Peyer's patch (tissue), 4 donors: ENCODE measurements at regions not wholly inside any gene's neighbourhood (a gene's known extent, or its start where the extent isn't known, plus 50 kb on each side); places are given as distances from the start of the nearest gene placed in this dataset.

Experiments used
- DNase-seq, 3 donors: peaks; one replicate each; pipeline ENCODE4 v3.0.0-alpha.2; 2017 to 2019
- H3K27ac ChIP-seq, 4 donors: fragments of 200-600 bp; sonication (generic); one replicate each; pipeline ENCODE4 v1.5.1; 2016 to 2019
- H3K27me3 ChIP-seq, 2 donors: fragments of 200-600 bp; sonication (generic); one replicate each; pipeline ENCODE4 v1.5.1; 2019
- H3K36me3 ChIP-seq, 3 donors: fragments of 200-600 bp; sonication (generic); one replicate each; pipeline ENCODE4 v1.5.1; 2016 to 2019
- H3K4me1 ChIP-seq, 4 donors: fragments of 200-600 bp; sonication (generic); one replicate each; pipeline ENCODE4 v1.5.1; 2016 to 2019
- H3K4me3 ChIP-seq, 4 donors: fragments of 200-600 bp; sonication (generic); 1 replicate in 3 of 4; 2 replicates in 1 of 4; pipeline ENCODE4 v1.5.1; 2016 to 2019; ENCODE audit warnings: mild to moderate bottlenecking in 1 of 4
- H3K9me3 ChIP-seq, 4 donors: fragments of 200-600 bp; sonication (generic); one replicate each; pipeline ENCODE4 v1.5.1; 2016 to 2019; ENCODE audit warnings: mild to moderate bottlenecking in 1 of 4
- CTCF ChIP-seq, 6 experiments: fragments of 450-650 bp in 4 of 6; fragments of 200-600 bp in 2 of 6; sonication (generic) in 1 of 6; IDR thresholded peaks; one replicate each; pipeline ENCODE4 v1.5.1; 2017 to 2019; ENCODE audit warnings: antibody characterized with exemption in 6 of 6, mild to moderate bottlenecking in 3 of 6, moderate library complexity in 1 of 6
- POLR2A ChIP-seq, 2 donors: fragments of 450-650 bp; IDR thresholded peaks; one replicate each; pipeline ENCODE4 v1.5.1; 2017; ENCODE audit warnings: antibody characterized with exemption in 2 of 2, mild to moderate bottlenecking in 2 of 2, moderate library complexity in 2 of 2

DNA sequence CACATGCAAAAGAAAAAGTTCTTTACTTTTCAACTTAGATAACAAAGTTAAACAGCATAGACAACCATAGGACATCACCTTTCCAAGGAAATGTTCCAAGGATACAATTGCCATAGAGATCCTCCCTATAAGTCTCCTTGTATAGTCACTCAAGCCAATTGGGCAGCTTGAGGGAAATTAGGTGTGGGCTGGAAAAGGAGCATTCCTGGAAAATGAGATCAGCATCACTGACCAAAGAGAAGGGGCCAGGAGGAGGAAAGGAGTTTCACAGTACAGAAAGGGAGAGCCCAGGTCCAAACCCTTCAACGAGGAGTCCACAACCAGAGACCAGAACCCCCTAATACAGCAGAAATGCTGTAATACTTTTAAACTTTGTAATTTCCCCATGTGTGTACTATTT is 91.5 kb upstream of the PPARGC1A start:
- H3K36me3 ChIP-seq = no peaks in the 10 kb centered on the region
- DNase-seq = no peak
- TF ChIP-seq CTCF (IDR thresholded peaks at IDR 0.05) = no peak
- no peak for TF ChIP-seq POLR2A (IDR thresholded peaks at IDR 0.05)
- no peaks in the 10 kb centered on the region for H3K9me3 ChIP-seq
- H3K4me3 ChIP-seq = no peak overlapping the region
- no peaks in the 10 kb centered on the region for H3K27me3 ChIP-seq
- H3K4me1 ChIP-seq = no peaks in the 10 kb centered on the region
- H3K27ac ChIP-seq = no peak overlapping the region

DNA sequence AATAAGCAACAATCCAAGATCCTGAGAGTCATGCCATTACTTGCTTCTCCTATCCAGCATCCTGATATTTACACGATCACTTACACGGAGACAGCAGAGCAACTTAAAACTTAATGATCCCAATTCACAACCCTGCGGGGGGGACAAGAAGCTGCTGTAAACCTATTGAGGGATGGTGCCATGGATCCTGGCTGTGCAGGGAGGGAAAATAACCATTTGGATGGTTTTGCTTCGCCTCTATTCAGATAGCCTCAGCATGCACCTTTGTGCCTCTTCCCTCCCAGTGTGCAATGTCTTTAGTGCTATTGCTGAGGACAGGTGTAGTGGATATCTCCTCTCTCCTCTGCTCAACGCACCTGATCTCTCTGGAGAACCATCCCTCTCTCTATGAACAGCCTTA is 89.7 kb upstream of the PPARGC1A start:
- Histone ChIP-seq H3K4me1 (no peaks in the 10 kb centered on the region), H3K4me3 (no peak overlapping the region), H3K9me3 (no peaks in the 10 kb centered on the region), H3K36me3 (no peaks in the 10 kb centered on the region), H3K27me3 (no peaks in the 10 kb centered on the region), H3K27ac (no peak overlapping the region)
- DNase-seq = no peak
- no peak for TF ChIP-seq POLR2A (IDR thresholded peaks at IDR 0.05)
- TF ChIP-seq CTCF (IDR thresholded peaks at IDR 0.05) = no peak

DNA sequence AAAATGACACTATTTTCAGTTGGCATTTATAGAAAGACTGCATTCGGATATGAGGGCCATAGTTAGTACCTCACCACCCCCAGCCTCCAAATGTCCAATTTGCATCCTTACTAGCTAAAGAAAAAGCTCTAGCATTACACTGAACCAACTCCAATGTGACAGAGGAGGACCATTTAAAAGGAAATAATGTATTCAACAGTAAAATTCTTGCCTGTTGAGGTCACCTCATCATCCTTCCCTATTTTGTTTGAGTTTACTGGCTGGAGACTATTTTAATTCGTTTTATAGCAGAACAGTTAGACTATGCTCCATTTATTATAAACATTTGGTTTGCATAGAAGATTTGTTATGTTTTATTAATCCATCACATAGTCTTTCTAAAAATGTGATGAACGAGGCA is 88.2 kb upstream of the PPARGC1A start:
- Histone ChIP-seq H3K27ac (no peak overlapping the region), H3K9me3 (no peaks in the 10 kb centered on the region), H3K36me3 (no peaks in the 10 kb centered on the region), H3K27me3 (no peaks in the 10 kb centered on the region), H3K4me3 (no peak overlapping the region), H3K4me1 (no peaks in the 10 kb centered on the region)
- TF ChIP-seq CTCF (IDR thresholded peaks at IDR 0.05) (no peak), POLR2A (IDR thresholded peaks at IDR 0.05) (no peak)
- no peak for DNase-seq

DNA sequence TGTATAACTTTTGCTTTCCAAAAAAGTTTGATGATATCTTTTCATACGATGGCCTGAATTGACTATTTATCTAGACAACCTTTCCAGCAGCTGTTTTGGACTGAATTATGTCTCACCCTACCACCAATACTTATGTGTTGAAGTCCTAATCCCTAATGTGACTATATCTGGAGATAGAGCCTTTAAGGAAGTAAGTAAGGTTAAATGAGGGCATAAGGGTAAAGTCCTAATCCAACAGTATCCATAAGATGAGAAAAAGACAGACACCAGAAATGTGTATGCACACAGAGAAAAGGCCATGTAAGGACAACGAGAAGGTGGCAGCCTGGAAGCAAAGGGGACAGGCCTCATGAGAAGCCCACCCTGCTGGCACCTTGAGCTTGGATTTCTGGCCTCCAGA is 86.6 kb upstream of the PPARGC1A start:
- DNase-seq = no peak
- Histone ChIP-seq H3K27ac (no peak overlapping the region), H3K4me1 (no peaks in the 10 kb centered on the region), H3K27me3 (no peaks in the 10 kb centered on the region), H3K9me3 (no peaks in the 10 kb centered on the region), H3K36me3 (no peaks in the 10 kb centered on the region), H3K4me3 (no peak overlapping the region)
- no peak for TF ChIP-seq CTCF (IDR thresholded peaks at IDR 0.05)
- no peak for TF ChIP-seq POLR2A (IDR thresholded peaks at IDR 0.05)

GRCh38 chr4:23973308-23973855 is 83.5 kb upstream of the PPARGC1A start:
- H3K4me1 ChIP-seq = no peaks in the 10 kb centered on the region
- TF ChIP-seq POLR2A (IDR thresholded peaks at IDR 0.05) (no peak), CTCF (IDR thresholded peaks at IDR 0.05) (no peak)
- no peak overlapping the region for H3K4me3 ChIP-seq
- no peak for DNase-seq
- H3K27me3 ChIP-seq = no peaks in the 10 kb centered on the region
- H3K27ac ChIP-seq = no peak overlapping the region
- no peaks in the 10 kb centered on the region for H3K36me3 ChIP-seq
- no peaks in the 10 kb centered on the region for H3K9me3 ChIP-seq

- H3K4me3 ChIP-seq = no peak overlapping the region
- H3K4me1 ChIP-seq = no peaks in the 10 kb centered on the region
- no peak for TF ChIP-seq POLR2A (IDR thresholded peaks at IDR 0.05)
- no peak for TF ChIP-seq CTCF (IDR thresholded peaks at IDR 0.05)
- H3K36me3 ChIP-seq = no peaks in the 10 kb centered on the region
- DNase-seq = no peak
- no peak overlapping the region for H3K27ac ChIP-seq
- no peaks in the 10 kb centered on the region for H3K27me3 ChIP-seq
- no peaks in the 10 kb centered on the region for H3K9me3 ChIP-seq
Observed at GRCh38 chr4:23972805-23973204, 83.0 kb upstream of the PPARGC1A start.
